ENCODE measurements at regions not wholly inside any gene's neighbourhood (a gene's known extent, or its start where the extent isn't known, plus 50 kb on each side); places are given as distances from the start of the nearest gene placed in this dataset.

- TF ChIP-seq POLR2A (IDR thresholded peaks at IDR 0.05) (no peak), CTCF (IDR thresholded peaks at IDR 0.05) (no peak)
Observed at GRCh38 chr2:770776-771175, 93.6 kb upstream of the TMEM18 start.

Measured in ovary (tissue), 3 donors.